ENCODE measurements at regions not wholly inside any gene's neighbourhood (a gene's known extent, or its start where the extent isn't known, plus 50 kb on each side); places are given as distances from the start of the nearest gene placed in this dataset.

GRCh38 chr7:42479816-42480633, 243.0 kb upstream of the GLI3 start:
- Histone ChIP-seq H3K4me3 (no peak overlapping the region), H3K27me3 (no peaks in the 10 kb centered on the region), H3K27ac (peak overlapping the region in 1 of 2 donors; percentile 8), H3K4me1 (peaks cover 0 to 5% of the 10 kb centered on the region in 2 donors), H3K9me3 (no peaks in the 10 kb centered on the region), H3K36me3 (no peaks in the 10 kb centered on the region)
- intact Hi-C loops (cut with DNase I): no loop called here
- TF ChIP-seq CTCF (IDR thresholded peaks at IDR 0.05): no peak
- DNase-seq (no peak), ATAC-seq (peak; percentile 59)

GRCh38 chr7:42479452-42479815, 242.4 kb upstream of the GLI3 start:
- Histone ChIP-seq H3K27ac (peak overlapping the region in 1 of 2 donors; percentile 6), H3K4me3 (no peak overlapping the region), H3K9me3 (no peaks in the 10 kb centered on the region), H3K27me3 (no peaks in the 10 kb centered on the region), H3K36me3 (no peaks in the 10 kb centered on the region), H3K4me1 (peaks cover 0 to 5% of the 10 kb centered on the region in 2 donors)
- no peak for DNase-seq
- TF ChIP-seq CTCF (IDR thresholded peaks at IDR 0.05): no peak
- intact Hi-C loops (cut with DNase I): no loop called here
- ATAC-seq: peak; percentile 31

- ATAC-seq: no peak
- H3K36me3 ChIP-seq: no peaks in the 10 kb centered on the region
- no peak for TF ChIP-seq CTCF (IDR thresholded peaks at IDR 0.05)
- H3K27me3 ChIP-seq: no peaks in the 10 kb centered on the region
- H3K4me1 ChIP-seq: peaks cover 0 to 5% of the 10 kb centered on the region in 2 donors
- no peak overlapping the region for H3K27ac ChIP-seq
- no peaks in the 10 kb centered on the region for H3K9me3 ChIP-seq
- DNase-seq: no peak
- intact Hi-C loops (cut with DNase I): no loop called here
- H3K4me3 ChIP-seq: no peak overlapping the region
Observed at GRCh38 chr7:42478717-42479116, 241.7 kb upstream of the GLI3 start.

GRCh38 chr7:42476255-42476654, 239.2 kb upstream of the GLI3 start:
- no peak for TF ChIP-seq CTCF (IDR thresholded peaks at IDR 0.05)
- H3K4me1 ChIP-seq: peaks cover 0 to 5% of the 10 kb centered on the region in 2 donors
- H3K9me3 ChIP-seq: no peaks in the 10 kb centered on the region
- H3K27ac ChIP-seq: no peak overlapping the region
- H3K27me3 ChIP-seq: no peaks in the 10 kb centered on the region
- no peaks in the 10 kb centered on the region for H3K36me3 ChIP-seq
- no peak for DNase-seq
- ATAC-seq: no peak
- no peak overlapping the region for H3K4me3 ChIP-seq
- intact Hi-C loops (cut with DNase I): no loop called here

GRCh38 chr7:42475082-42475481, 238.1 kb upstream of the GLI3 start:
- intact Hi-C loops (cut with DNase I): no loop called here

More at GRCh38 chr7:42475082-42475481, 238.1 kb upstream of the GLI3 start:
- no peaks in the 10 kb centered on the region for H3K27me3 ChIP-seq
- ATAC-seq (no peak), DNase-seq (no peak)
- H3K4me1 ChIP-seq: peaks cover 0 to 5% of the 10 kb centered on the region in 2 donors
- no peaks in the 10 kb centered on the region for H3K36me3 ChIP-seq
- H3K27ac ChIP-seq: no peak overlapping the region
- H3K4me3 ChIP-seq: no peak overlapping the region
- no peak for TF ChIP-seq CTCF (IDR thresholded peaks at IDR 0.05)
- H3K9me3 ChIP-seq: no peaks in the 10 kb centered on the region
